Hepatocyte (in vitro differentiated cells): ENCODE measurements at regions not wholly inside any gene's neighbourhood (a gene's known extent, or its start where the extent isn't known, plus 50 kb on each side); places are given as distances from the start of the nearest gene placed in this dataset.
"Not testable (repeated sequence)": the region's sequence is repeated elsewhere in the genome, so short reads cannot be mapped to it uniquely, and the experiment has no call there.

ENCODE experiments used
- DNase-seq: peaks from one replicate; pipeline ENCODE4 v3.0.0-alpha.2; 2016; ENCODE audit warnings: low spot score
- H2AFZ ChIP-seq: fragments of 200-600 bp; sonication (generic); 2 replicates; pipeline ENCODE4 v1.6.0; 2016; ENCODE audit warnings: antibody characterized with exemption, mild to moderate bottlenecking
- H3K27ac ChIP-seq: fragments of 200-600 bp; sonication (generic); 2 replicates; pipeline ENCODE4 v1.5.1; 2016; ENCODE audit warnings: mild to moderate bottlenecking
- H3K27me3 ChIP-seq: fragments of 200-600 bp; sonication (generic); 2 replicates; pipeline ENCODE4 v1.6.1; 2016
- H3K36me3 ChIP-seq: fragments of 200-600 bp; sonication (generic); replicated peaks from 2 replicates; pipeline ENCODE4 v1.5.1; 2016; ENCODE audit warnings: low read depth; ENCODE audit not compliant: insufficient read depth
- H3K4me1 ChIP-seq: fragments of 200-600 bp; sonication (generic); 2 replicates; pipeline ENCODE4 v1.5.1; 2016; ENCODE audit warnings: mild to moderate bottlenecking, moderate library complexity; ENCODE audit not compliant: insufficient read depth
- H3K4me2 ChIP-seq: fragments of 200-600 bp; sonication (generic); 2 replicates; pipeline ENCODE4 v1.6.0; 2016
- H3K4me3 ChIP-seq: fragments of 200-600 bp; sonication (generic); 2 replicates; pipeline ENCODE4 v1.5.1; 2016; ENCODE audit warnings: mild to moderate bottlenecking
- H3K79me2 ChIP-seq: fragments of 200-600 bp; sonication (generic); 2 replicates; pipeline ENCODE4 v1.6.0; 2017; ENCODE audit warnings: mild to moderate bottlenecking
- H3K9me2 ChIP-seq: fragments of 200-600 bp; sonication (generic); replicated peaks from 2 replicates; pipeline ENCODE4 v1.6.0; 2017; ENCODE audit warnings: mild to moderate bottlenecking; ENCODE audit not compliant: insufficient read depth
- H3K9me3 ChIP-seq: fragments of 200-600 bp; sonication (generic); 2 replicates; pipeline ENCODE4 v1.5.1; 2016; ENCODE audit warnings: low read depth, mild to moderate bottlenecking
- H4K20me1 ChIP-seq: fragments of 200-600 bp; sonication (generic); 2 replicates; pipeline ENCODE4 v1.6.0; 2016; ENCODE audit warnings: mild to moderate bottlenecking; ENCODE audit not compliant: insufficient read depth, poor library complexity, severe bottlenecking
- WGBS: methylation state at CpG from one replicate; pipeline ENCODE4 v1.1.6; 2016; ENCODE audit warnings: low lambda C conversion rate; ENCODE audit errors: missing lambda C conversion rate; 5-methylcytosine and 5-hydroxymethylcytosine counted together

DNA sequence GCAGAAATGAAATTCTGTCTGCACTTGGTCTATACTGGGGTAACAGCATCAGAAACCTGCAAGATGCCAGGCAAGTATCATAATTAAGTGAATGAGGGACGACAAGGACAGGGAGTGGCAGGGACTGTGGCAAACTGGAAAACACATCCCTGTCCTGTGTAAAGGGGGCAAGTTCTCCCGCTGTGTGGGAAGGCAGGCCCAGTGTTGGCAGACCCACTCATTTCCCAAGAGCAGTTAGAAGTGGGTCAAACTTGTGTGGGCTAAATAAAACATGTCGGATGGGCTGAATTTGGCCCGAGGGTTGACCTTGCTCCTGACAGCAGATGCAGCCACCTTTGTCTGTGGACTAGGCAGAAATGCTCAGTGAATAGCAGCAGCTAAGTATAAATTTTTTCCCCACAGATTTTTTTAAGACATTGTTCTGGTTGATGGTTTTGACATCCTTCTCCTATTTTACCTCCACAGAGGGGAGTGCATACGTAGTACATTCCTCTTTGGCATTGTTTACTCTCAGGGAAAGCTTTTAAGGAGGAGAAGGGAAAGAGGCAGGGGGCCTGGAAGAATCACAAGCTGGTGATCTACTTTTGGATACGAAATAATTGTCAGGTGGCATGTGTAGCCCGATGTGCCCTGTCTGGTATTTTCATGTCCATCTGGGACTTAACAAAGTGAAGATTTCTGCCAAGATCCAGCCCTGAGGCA, 72.6 kb upstream of the SEC22B start:
- H2AFZ ChIP-seq, H3K27me3 ChIP-seq, H3K79me2 ChIP-seq, H4K20me1 ChIP-seq, H3K4me1 ChIP-seq, H3K9me2 ChIP-seq, H3K4me3 ChIP-seq, DNase-seq, H3K9me3 ChIP-seq, H3K36me3 ChIP-seq, H3K27ac ChIP-seq, H3K4me2 ChIP-seq: not testable (repeated sequence)
- no CpG with 5 or more reads among the region's 7 CpGs for WGBS

GRCh38 chr1:120248203-120248602, 71.9 kb upstream of the SEC22B start:
- H2AFZ ChIP-seq, DNase-seq, H3K79me2 ChIP-seq, H3K4me3 ChIP-seq, H3K27ac ChIP-seq, H3K4me1 ChIP-seq, H3K36me3 ChIP-seq, H3K27me3 ChIP-seq, H4K20me1 ChIP-seq, H3K9me3 ChIP-seq, H3K4me2 ChIP-seq, H3K9me2 ChIP-seq: not testable (repeated sequence)
- WGBS = no CpG with 5 or more reads among the region's 2 CpGs

DNA sequence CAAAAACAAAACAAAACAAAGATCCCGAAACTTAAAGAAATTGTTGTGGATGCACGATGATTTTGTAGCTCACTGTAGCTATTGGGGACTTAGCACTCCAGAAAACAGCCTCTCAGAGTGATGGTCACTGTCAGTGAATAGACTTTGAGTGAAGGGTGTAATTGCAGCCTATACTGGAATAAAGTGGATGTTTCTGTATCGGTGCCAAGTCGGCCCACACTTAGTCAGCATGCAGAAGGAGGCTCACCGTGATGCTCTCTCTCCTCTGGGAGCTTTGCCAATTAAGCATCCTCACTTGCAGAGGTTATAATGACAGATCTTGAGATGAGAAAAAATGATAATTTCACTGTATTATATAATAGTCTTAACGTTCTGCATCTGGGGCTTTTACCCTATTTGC, 67.5 kb upstream of the SEC22B start:
- H4K20me1 ChIP-seq, DNase-seq, H3K4me2 ChIP-seq, H2AFZ ChIP-seq, H3K79me2 ChIP-seq, H3K9me3 ChIP-seq, H3K36me3 ChIP-seq, H3K4me3 ChIP-seq, H3K27me3 ChIP-seq, H3K27ac ChIP-seq, H3K9me2 ChIP-seq, H3K4me1 ChIP-seq: not testable (repeated sequence)
- no CpG with 5 or more reads among the region's 6 CpGs for WGBS

GRCh38 chr1:120242582-120242981, 66.3 kb upstream of the SEC22B start:
- H3K4me2 ChIP-seq, H3K79me2 ChIP-seq, H3K27ac ChIP-seq, H3K9me2 ChIP-seq, H2AFZ ChIP-seq, H3K36me3 ChIP-seq, DNase-seq, H3K27me3 ChIP-seq, H4K20me1 ChIP-seq, H3K9me3 ChIP-seq, H3K4me3 ChIP-seq, H3K4me1 ChIP-seq: not testable (repeated sequence)
- WGBS = no CpG with 5 or more reads among the region's 8 CpGs

DNA sequence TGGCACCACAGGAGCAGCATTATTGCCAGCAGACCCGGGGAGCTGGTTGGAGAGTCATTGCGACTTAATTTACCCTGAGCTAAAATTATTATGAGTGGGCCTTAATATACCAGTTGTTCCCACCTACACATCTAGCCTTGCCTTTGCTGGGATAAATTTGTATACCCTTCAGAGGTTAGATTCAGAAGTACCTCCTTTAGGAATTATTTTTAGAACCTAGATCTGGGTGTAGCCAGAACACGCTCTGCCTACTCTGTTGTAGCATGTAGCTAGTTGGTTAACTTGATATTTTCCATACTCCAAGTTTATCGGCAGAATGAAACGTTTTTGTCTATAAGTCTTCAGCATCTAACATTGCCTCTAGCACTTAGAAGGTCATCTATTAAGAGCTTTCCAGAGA, 65.5 kb upstream of the SEC22B start:
- H3K27me3 ChIP-seq, H3K36me3 ChIP-seq, H2AFZ ChIP-seq, DNase-seq, H4K20me1 ChIP-seq, H3K4me2 ChIP-seq, H3K4me3 ChIP-seq, H3K27ac ChIP-seq, H3K79me2 ChIP-seq, H3K4me1 ChIP-seq, H3K9me3 ChIP-seq, H3K9me2 ChIP-seq: not testable (repeated sequence)
- WGBS = no CpG with 5 or more reads among the region's 5 CpGs

- not testable (repeated sequence) for H3K79me2 ChIP-seq, H3K27ac ChIP-seq, H3K9me2 ChIP-seq, H3K27me3 ChIP-seq, H3K9me3 ChIP-seq, H3K36me3 ChIP-seq, H3K4me2 ChIP-seq, DNase-seq, H3K4me3 ChIP-seq, H3K4me1 ChIP-seq, H2AFZ ChIP-seq, H4K20me1 ChIP-seq
- no CpG with 5 or more reads among the region's 1 CpG for WGBS
Observed at GRCh38 chr1:120240181-120240580, 63.9 kb upstream of the SEC22B start.

- H3K9me3 ChIP-seq, H3K27me3 ChIP-seq, H3K9me2 ChIP-seq, H3K79me2 ChIP-seq, H3K27ac ChIP-seq, H3K4me1 ChIP-seq, H2AFZ ChIP-seq, H3K4me3 ChIP-seq, DNase-seq, H3K4me2 ChIP-seq, H4K20me1 ChIP-seq, H3K36me3 ChIP-seq: not testable (repeated sequence)
Observed at GRCh38 chr1:120239351-120239750, 63.0 kb upstream of the SEC22B start.

GRCh38 chr1:120238867-120239266, 62.5 kb upstream of the SEC22B start:
- not testable (repeated sequence) for H3K27me3 ChIP-seq, H2AFZ ChIP-seq, H3K9me2 ChIP-seq, H3K4me1 ChIP-seq, DNase-seq, H3K79me2 ChIP-seq, H3K36me3 ChIP-seq, H4K20me1 ChIP-seq, H3K4me2 ChIP-seq, H3K27ac ChIP-seq, H3K4me3 ChIP-seq, H3K9me3 ChIP-seq
- no CpG with 5 or more reads among the region's 2 CpGs for WGBS

GRCh38 chr1:120233661-120234018, 57.3 kb upstream of the SEC22B start:
- no CpG with 5 or more reads among the region's 2 CpGs for WGBS
- not testable (repeated sequence) for H3K79me2 ChIP-seq, H3K9me2 ChIP-seq, DNase-seq, H2AFZ ChIP-seq, H3K4me2 ChIP-seq, H3K4me1 ChIP-seq, H3K9me3 ChIP-seq, H3K27ac ChIP-seq, H3K4me3 ChIP-seq, H3K36me3 ChIP-seq, H3K27me3 ChIP-seq, H4K20me1 ChIP-seq
